NCI-H460 (cell line): ENCODE measurements at regions not wholly inside any gene's neighbourhood (a gene's known extent, or its start where the extent isn't known, plus 50 kb on each side); places are given as distances from the start of the nearest gene placed in this dataset.
"Not testable (repeated sequence)": the region's sequence is repeated elsewhere in the genome, so short reads cannot be mapped to it uniquely, and the experiment has no call there.

Experiments
- DNase-seq: peaks from one replicate; pipeline ENCODE4 v3.0.0-alpha.2; 2016; ENCODE audit warnings: low read depth; ENCODE audit errors: extremely low read depth

GRCh38 chr3:144771381-144771870 is 799.8 kb downstream of the DIPK2A start:
- DNase-seq = no peak

- no peak for DNase-seq
Measured at GRCh38 chr3:144772372-144772771, 800.7 kb downstream of the DIPK2A start.

GRCh38 chr3:144773350-144773749 is 801.7 kb downstream of the DIPK2A start:
- no peak for DNase-seq

- DNase-seq = no peak
Measured at GRCh38 chr3:144774897-144775296, 803.3 kb downstream of the DIPK2A start.

- DNase-seq = no peak
Measured at GRCh38 chr3:144775551-144775950, 803.9 kb downstream of the DIPK2A start.

DNA sequence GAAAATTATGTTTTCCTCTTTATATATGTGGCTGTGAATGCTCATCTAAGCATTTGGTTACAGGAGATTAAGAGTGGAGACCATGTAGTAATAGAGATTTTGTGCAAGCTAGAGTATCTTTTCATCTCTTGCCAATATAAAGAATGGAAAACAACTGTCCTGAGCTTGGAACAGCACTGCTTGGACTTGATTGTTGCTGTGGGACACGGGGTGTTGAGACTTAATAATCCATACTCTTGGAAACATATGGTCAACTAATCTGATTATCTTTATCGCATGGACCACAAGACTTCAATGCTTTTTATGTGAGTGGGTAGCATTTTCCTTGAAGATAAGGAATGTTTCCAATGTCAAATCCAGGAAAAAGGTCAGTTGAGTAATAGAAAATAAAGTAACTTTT is 806.3 kb downstream of the DIPK2A start:
- no peak for DNase-seq

GRCh38 chr3:144791034-144791433 is 819.4 kb downstream of the DIPK2A start:
- DNase-seq = no peak

GRCh38 chr3:144801890-144802289 is 830.3 kb downstream of the DIPK2A start:
- no peak for DNase-seq

DNA sequence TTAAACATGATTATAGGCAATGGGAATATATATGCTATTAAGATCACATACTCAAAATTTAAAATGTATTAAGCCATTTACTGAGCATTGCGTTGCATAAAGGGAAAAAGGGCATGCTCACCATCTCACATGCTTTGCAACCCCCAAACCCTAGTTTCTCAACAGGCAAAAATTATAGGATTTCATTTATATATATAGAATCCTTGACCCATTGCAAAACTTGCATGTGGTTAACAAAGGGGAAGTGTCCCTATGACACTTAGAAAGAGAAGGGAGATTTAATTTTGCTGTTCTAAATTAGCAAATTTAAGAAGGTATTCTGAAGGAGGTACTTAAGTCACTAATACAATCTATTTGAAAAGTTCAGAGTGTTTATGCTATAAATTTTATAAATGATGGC is 837.8 kb downstream of the DIPK2A start:
- DNase-seq = no peak

GRCh38 chr3:144810160-144810559 is 838.5 kb downstream of the DIPK2A start:
- no peak for DNase-seq

DNA sequence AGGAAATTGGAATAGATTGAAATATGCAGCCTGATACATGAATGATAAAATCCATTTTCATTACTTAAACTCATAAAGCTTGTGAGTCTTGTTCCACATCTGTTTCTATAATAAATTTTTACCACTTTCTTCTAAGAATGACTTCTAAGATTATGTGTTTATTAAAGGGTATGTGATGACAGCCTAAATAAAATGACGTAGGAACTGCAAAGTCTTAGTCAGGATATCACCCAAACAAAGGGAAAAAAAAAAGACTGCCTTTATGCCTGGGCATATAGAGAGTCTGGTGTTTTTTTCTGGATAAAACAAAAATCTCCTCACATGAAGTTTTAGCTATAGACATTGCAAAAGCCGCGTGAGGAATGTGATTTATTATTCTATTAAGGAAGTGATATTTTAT is 844.0 kb downstream of the DIPK2A start:
- DNase-seq = no peak

DNA sequence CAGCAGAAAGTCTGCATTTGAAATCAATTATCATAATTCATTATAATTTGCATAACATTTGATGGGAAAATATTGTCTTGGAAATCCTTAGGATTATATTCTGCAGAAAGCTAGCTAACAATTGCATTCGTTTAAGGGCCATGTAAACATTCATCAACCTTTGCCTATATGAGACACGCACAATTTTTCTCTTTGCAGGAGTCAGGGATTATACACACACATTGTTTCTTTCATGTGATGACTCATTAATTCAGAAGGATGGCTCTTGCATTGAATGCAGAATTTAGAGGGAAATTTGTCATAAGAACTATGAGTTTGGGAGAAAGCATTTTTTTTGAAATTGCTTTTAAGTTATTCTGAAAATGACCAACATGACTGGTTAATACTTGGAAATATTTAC is 844.7 kb downstream of the DIPK2A start:
- no peak for DNase-seq

DNA sequence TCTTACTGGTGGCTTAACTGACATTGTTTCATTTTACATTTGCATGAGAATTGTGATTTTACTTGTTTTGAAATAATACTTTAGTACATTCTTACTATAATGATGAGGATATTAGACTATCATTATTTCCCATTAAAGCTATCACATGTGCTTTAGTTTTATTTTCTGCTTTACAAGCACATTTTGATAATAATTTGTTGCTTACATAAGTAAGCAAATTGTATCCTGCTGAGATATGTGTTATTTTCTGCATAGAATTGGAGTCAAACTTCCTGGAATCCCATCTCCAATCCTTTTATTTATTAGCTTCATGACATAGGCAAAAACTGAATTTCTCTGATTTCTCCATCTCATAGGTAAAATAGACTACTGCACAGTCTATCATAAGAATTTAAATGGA is 847.4 kb downstream of the DIPK2A start:
- no peak for DNase-seq

GRCh38 chr3:144820232-144820631 is 848.6 kb downstream of the DIPK2A start:
- not testable (repeated sequence) for DNase-seq

DNA sequence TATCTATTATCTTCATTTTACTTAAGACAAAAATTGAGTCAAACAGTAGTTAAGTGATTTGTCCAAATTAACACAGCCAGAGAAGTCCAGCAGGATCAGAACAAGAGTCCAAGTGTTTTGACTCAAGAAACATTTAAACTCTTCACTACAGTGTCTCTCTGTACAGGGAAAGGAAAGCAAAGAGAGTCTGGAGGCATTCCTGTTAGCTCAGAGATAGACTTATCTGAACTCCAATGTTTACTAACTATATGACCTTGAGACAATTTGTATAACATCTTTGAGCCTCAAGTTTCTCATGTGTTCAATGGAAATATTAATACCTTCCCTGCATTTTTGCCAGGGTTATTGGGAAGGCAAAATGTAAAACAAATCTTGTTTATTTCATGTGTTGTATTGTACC is 849.1 kb downstream of the DIPK2A start:
- no peak for DNase-seq

- DNase-seq = no peak
Measured at GRCh38 chr3:144821583-144821982, 850.0 kb downstream of the DIPK2A start.

- DNase-seq = no peak
Measured at GRCh38 chr3:144822671-144823070, 851.0 kb downstream of the DIPK2A start.

DNA sequence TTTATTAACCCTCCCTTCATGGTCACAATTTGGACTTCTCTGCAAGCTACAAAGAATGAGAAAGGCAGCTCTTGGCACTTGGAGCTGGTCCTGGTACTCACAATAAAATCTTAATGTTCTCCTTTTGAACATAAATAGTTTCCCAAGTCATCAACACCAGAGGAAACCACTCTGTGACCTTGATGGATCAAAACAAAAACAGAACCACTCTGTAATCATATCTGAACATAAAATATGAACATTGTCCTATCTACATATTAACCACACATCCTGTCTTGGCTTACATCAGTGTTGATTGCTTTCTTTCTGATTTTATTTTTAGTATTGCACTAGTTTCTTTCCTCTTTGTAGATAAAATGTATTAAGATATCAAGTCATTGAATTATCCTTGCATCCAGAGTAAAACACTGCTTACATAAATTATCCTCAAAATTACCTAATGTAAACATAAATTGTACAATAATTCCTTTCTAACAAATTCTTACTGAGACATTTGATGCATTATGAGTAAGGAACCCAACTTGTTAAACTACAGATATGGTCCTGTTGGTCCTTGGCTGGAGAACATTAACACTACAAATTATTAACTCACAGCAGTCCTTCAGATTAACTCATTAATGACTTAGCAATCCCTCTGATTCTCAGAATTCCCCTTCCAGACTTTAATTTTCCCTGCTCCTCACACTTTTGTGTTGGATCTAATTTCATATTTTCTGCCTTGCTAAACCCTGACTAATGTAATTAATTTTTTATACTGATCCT is 860.5 kb downstream of the DIPK2A start:
- DNase-seq = no peak

GRCh38 chr3:144839991-144840390 is 868.4 kb downstream of the DIPK2A start:
- DNase-seq = no peak

DNA sequence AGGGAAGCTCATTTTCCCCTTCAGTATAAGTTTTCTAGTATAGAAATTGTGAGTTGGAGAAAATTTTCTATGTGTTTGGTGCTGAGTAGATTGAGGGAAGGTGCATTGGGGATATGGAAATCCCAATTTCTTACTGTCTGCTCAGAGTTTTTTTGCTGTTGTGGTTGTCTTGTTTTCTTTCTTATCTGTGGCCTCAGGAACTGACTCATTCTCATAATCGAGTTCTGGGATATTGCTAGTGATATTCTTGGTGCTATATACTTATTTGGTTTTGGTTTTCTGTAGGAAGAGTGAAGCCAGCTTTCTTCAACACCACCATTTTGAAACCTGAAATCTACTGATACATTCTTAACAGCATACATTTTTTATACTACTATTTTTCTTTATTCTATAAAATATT is 869.2 kb downstream of the DIPK2A start:
- no peak for DNase-seq

- DNase-seq = no peak
Measured at GRCh38 chr3:144843099-144843498, 871.5 kb downstream of the DIPK2A start.

GRCh38 chr3:144852999-144853398 is 881.4 kb downstream of the DIPK2A start:
- no peak for DNase-seq

GRCh38 chr3:144854020-144854419 is 882.4 kb downstream of the DIPK2A start:
- not testable (repeated sequence) for DNase-seq
